DMS153 (cell line): ENCODE measurements at regions not wholly inside any gene's neighbourhood (a gene's known extent, or its start where the extent isn't known, plus 50 kb on each side); places are given as distances from the start of the nearest gene placed in this dataset.

ENCODE experiments used
- DNase-seq: peaks from one replicate; lab custom pipeline; 2025; lab: John Stamatoyannopoulos, UW

DNA sequence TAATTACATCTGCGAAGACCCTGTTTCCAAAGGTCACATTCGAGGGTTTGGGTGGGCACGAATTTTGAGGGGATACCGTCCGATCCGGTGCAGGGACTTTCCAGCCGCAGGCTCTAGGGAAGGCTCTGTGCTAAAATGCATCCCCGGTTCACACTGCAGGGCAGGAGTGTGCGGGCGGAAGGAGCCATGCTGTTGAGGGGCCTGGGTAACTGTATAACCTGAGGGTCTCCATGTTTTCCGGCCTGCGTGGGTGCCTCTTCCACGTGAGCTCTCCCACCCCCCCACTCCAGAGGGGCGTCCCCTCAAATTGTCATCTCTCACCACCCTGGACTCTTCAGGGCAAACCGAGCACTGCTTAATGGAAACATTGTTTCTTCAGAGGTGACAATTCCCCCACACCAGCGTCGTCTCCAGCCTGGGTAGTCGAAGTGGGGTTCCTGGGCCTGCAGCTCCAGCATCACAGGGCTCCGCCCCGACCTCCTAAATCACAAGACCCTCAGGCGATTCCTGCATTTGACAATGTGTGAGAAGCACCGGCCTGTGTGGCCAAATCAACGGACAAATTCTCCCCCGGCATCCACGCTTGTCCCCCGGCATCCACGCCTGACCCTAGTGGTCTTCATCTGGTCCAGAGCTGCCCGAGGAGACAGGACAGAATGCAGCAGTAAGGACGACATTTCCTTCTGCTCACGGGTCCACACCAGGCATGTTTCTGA is 51.2 kb downstream of the FOXL3 start:
- DNase-seq, result no peak

DNA sequence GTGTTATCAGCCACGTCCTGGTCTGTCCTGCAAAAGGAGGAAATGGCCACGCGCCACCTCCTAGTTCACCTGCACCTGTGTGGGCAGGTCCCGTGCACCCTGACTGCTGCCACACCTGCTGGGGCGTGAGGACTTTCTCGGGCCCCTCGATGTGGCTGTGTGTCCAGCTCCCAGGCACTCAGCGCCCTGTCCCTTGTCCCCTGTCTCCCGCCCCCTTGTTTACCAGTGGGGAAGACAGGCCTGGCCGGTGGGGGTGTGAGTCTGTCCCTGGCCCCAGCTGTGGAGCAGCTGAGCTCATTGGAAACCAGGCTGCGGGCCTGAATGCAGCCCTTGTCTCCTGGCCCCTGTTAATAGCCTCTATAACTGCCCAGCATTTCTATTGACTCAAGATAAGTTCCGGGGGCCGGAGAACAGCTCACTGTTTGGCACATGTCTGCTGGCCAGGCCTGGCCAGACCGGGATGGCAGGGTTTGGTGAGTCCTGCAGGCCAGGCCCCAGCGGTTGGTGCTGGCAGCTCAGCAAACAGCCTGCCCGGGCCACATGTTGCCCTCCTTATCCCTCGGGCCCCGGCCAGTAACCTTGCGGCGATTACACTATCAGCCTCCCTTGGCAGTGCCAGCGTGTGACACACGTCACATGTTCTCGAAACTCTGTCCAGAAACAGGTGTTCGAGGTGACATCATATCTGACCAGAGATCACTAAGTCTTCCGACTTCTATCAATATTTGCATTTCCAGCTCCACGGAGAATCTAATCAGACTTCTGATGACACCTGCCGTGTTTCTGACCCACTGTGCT is 52.1 kb downstream of the FOXL3 start:
- no peak for DNase-seq

DNA sequence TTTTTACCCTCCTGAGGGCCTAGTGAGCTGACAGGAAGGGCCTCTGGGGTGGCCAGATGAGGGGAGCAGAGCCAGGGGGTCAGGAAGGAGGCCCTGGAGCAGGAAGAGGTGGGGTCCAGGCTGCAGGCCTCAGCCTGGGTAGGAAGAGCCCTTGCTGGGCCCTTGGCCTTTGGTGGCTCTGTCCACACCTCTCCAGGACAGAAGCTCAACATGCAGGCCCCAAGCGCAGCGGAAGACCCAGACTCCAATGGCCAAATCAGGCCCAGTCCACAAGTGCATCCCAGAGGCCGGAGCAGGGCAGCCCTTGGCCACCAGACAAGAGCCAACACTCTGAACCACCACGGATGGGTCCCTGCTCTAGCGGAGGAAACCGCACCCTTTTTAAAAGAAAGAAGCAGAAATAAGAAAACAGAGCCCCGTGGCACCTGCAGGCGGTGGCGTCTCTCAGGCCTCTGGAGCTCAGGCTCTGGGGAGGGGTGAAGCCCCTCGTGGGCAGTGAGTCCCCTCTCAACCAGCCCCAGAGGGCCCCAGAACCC is 52.8 kb downstream of the FOXL3 start:
- DNase-seq, result no peak

DNA sequence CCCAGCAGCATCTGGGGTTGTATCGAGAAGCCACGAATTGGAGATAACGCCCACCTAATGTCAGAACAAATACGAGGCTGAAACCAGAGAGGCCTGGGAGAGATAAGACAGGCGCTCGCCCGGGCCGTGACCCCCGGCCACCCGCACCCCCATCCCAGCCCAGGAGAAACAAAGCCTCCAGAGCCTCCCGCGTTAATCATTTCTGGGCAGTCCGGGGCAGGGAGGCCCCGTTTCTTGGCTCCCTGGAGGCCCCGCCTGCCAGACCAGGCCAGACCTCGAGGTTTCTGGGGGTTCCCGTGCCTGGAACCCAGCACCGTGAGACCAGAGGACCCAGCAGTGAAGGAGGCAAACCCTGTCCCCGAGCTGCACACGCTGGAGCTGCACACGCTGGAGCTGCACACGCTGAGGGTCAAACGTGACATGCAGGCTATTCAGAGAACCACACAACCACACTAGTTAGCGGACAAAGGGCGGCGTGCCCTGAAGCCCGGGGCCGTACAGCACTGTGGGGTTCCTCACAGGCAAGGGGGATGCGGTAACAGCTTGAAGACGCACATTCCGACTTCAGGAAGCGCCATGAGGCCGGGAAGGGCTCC is 53.4 kb downstream of the FOXL3 start:
- DNase-seq, result no peak

DNA sequence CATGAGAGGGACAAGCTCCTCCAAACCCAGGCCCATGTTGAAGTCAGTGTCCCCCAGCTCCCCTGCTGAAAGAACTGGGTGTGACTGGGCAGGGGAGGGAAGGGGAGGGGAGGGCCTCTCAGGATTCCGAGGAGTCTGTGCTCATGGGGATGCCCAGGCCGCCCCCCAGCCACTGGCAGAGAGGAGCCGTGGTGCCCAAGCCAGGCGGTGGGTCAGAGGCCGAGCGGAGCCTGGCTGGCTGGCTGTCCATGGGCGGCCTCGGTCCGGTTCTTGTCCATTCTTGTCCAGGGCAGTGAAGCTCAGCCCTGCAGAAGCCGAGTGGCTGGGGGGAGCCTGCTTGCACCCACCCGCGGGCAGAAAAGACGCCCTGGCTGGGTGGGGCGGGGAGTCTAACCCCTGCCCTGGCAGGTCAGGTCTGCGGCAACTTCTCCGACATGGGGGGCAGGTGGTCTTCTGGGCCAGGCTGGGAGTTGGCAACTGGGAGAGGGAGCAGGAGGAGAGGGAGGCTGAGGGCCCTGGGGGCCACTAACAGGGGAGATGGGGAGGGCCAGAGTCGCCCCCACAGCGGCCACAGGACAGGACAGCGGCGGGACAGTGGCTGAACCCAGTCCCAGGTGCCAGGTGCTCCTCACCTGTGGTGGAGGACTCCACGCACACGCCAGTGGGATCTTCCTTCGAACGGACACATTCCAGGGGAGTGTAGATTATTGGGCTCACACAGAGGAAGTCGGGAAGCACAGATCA is 54.1 kb downstream of the FOXL3 start:
- DNase-seq, result no peak

DNA sequence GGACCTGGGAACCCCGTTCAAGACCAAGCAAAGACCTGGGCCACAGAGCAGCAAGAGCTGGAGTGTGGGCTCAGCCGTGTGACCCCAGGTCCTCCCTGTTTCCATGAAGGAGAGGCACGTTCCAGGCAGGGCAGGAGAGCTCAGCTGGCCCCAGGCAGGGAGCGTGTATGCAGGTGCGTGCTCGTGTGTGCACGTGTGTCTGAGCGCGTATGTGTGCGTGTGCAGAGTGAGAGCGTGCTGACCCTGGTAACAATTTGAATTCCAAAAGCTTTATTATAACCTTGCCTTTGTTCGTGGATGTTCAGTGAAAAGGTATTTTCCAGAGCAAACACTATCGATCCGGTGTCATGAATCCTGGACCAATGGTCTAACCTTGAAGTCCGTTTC is 54.6 kb downstream of the FOXL3 start:
- no peak for DNase-seq

DNA sequence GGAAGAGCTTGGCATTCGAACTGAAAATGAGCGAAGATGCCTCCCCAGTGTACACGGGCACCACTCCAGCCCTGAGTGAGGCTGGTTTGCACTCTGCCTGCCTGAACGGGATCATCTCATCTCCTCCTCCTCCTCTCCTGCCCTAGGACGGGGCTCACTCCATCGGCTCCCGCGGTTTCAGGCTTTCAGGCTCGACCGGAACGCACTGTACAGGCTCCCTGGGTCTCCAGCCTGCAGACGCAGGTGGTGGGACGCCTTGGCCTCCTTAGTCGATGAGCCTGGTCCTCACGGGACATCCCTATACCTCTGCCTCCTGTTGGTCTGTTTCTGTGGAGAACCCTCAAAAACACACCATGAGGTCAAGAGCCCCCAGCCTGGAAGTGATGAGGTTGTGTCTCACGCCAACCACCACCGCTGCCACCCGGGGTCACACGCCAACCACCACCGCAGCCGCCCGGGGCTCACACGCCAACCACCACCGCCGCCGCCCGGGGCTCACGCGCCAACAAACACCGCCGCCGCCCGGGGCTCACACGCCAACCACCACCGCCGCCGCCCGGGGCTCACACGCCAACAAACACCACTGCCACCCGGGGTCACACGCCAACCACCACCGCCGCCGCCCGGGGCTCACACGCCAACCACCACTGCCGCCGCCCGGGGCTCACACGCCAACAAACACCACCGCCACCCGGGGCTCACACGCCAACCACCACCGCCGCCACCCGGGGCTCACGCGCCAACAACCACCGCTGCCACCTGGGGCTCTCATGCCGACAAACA is 56.3 kb downstream of the FOXL3 start:
- no peak for DNase-seq

DNA sequence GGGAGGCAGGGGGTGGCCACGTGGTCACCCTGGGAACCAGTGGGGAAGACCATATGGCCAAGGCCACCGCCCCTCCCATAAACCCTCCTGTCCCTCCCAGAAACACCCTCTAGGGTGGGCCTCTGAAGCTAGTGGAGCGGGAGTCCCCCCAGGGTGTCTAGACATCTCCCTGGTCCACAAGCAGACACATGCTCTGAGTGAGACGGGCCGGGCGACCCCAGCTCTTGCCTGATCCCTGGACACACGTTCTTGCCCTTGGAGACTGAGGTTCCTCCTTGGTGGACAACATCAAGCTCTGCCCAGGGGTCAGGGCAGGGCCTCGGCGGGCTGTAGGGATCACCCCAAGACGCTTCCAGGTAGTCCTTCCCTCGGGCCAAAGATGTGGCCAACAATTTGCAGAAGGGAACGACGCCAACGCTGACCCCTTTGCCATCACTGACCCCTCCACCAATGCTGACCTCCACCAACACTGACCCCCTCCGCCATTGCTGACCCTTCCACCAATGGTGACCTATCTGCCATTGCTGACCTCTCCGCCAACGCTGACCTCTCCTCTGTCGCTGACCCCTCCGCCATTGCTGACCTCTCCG is 57.1 kb downstream of the FOXL3 start:
- DNase-seq, result no peak

DNA sequence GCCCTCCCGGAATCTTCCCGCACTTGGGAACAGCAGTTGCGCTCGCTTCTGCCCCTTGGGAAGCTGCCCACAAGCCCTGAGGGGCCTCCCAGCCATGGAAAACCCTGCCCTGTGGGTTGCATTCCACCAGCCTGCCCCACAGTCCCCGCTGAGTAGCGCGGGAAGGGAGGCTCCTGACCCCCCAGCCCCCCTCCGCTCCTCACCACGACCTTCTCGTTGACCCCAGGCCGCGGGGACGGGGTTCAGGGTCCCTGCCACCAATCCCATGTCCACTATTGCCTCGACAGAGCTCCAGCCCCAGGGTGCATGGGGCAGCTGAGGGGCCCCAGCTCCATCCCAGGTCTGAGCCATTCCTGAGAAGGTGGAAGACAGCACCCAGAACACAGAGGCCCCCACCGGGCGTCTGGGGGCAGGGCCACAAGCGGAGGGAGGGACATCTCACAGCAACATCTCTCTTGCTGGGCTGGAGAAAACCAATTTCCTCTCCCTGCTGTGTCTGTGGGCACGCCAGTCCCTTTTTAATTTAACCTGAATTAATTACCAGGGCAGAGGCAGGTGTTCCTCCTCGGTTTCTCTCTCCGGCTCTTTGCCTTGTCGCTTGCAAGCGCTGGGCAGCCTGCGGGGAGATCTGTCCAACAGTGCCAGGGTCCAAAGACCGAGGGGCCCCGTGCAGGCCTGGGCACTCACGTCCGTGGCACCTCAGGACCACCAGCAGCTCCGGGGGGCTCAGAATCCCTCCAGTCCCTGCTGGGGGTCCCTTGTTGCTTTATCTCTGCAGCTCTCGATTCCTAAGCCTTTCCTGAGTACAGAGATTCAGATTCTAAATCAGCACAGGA is 57.9 kb downstream of the FOXL3 start:
- DNase-seq, result no peak

DNA sequence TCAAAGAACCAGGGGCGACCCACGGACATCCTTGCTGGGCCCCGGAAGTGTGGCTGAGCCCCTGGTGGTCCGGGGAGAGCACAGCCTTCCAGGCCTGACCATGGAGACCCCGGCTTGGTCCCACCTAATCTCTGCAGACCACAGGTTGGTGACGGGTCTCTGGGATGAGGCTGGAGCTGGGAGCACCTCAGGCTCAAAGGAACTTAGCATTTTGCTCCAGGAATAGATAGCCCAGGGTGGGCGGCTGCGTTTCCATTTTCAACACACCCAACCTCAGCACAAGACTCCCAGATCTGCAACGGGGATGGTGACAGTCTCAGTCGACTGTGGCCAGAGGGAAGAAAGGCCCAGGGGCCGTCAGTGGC is 58.5 kb downstream of the FOXL3 start:
- DNase-seq, result no peak

DNA sequence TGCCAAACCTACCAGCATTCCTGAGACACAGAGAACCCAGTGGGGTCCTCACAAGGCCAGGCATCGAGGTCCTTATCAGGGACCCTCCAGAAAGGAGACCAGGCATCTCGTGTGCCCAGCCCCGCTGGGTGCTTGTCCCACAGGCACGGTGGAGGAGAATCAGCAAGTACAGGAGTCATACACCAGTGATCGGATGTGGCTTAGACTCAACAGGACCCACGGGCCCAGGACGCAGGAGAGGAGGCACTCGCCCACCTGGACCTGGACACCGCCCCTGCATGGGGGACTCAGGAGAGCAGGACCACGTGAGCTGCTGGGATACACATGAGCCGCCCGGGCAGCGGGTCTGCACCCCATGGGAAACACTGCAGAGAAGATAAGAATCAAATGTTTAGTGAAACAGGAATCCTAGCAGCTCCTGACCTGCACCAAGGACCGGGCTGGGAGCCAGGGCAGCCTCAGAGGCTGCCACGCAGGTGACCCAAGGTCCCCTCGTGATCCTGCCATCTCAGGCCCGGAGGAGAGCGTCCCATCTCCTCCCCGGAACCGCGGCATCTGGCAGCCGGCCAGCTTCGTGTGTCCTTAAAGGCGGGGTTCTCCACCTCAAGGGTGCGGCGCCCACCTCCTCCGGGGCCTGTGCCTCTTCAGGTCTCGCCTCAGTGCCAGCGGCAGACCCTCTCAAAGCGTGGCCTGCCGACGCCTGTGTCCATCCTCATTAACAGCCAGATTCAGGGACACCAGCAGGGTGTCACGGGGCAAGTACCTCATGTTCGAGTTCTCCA is 59.2 kb downstream of the FOXL3 start:
- no peak for DNase-seq

DNA sequence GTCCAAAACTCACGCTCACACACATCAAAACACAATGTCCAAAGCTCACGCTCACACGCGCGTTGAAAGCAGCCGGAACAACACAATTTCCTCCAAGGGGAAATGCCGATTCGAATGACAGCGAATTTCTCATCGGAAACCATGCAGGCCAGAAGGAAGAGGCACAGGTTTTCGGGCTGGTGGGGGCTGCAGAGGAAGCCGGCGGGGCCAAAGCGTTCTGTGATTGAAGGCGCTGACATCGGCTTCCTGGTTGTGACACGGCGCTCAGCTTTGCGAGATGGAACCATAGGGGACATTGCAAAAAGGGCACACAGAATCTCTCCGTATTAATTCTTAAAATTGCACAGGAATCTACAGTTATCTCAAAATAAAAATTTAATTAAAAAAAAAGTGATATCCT is 61.3 kb downstream of the FOXL3 start:
- no peak for DNase-seq

DNA sequence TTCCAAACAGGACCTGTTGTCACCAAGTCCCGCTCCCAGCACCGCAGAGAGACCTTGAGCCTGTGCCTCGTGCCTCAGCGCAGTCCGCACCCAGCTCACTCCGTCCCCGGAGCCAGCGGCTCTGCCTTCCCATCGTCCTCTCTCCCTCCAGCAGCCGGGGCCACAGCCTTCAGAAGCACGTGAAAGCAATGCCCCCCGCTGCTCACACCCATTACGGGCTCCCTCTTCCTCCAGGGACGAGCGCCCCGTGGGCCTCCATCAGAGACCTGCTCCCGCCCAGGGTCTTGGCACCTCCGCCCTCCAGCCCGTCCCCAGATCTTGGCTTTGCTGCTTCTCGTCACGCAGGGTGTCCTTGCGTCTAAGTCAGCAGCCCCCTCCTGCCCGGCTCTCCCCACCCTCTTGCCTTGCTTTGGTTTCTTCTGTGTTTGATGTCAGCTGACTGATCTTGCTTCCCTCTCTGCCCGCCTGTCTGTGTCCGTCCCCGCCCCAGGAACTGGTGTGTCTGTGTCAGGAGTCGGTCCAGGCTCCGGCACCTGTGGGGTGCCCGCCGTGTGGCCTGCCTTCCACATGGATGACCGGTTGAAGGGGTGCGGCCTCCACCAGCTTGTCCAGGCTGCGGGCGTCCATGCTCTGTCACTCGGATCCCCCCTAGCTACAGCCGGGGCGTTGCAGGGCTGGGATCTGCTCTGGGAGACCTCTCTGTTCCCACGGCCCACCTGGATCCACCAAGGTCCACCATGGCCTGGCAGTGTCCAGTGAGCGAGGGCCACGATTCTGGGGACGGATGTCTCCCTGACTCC is 61.9 kb downstream of the FOXL3 start:
- DNase-seq, result no peak

DNA sequence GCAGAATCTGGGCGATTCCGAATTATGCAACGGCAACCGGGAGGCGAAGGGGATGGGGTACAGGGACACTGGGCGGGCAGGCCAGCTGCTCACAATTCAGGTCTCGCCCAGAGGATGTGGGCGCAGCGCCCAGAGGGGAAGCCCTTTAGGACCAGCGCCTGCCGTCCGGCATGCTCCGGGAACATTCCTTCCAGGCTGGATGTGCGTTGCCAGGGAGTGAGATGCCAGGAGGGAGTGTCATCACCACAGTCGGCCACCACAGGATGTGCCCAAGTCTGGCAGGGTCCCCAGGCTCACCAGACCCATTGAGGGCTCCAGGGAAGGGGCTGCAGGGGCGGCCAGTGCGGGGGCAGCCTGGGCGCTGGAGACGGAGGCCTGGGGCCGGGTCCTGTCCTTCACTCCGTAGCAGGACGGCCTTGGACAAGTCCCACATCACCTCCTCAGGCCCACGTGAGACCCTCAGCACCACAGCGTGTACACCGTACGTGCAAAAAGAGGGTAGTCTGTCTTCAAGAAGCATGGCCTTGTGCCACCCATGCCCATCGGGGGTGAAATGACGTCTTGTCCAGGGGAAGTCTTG is 63.9 kb downstream of the FOXL3 start:
- DNase-seq, result no peak

DNA sequence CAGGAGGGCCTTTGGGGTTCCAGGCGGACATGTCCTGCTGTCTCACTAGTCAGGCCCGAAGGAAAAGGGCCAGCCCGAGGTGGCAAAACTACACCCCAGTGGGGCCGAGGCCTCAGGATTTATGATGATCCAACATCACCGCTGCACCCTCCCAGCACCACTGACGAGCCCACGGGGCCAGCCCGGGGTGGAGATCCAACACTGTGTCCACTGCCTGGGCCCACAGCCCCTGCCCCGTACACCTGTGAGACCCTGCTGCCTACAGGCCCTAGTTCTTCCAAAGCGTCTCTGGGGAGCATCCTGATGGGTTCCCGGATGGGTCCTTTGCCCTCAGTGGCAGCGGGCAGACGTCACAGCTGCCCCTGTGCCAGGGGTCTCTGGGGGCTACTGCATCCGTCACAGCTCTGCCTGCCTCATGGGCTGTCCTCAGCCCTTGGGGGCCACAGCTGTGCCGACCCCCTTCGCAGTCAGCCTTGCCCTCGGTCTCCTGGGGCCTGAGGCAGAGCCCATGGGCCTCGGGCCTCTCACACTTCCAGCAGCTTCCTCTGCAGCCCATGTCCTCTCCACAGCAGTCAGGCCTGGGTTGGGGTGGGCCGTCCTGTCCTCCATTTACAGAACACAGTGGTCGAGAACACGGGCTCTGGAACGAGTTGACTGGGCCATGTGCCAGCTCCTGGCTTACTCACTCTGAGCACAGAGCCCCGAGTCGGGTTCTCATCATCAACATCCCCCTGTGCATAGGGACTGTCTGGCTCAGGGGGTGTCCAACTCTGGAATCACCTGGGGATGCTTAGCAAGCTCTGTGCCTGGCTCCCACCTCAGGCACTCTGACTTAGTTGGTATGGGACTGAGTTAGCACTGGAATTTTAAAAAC is 64.9 kb downstream of the FOXL3 start:
- DNase-seq, result no peak

DNA sequence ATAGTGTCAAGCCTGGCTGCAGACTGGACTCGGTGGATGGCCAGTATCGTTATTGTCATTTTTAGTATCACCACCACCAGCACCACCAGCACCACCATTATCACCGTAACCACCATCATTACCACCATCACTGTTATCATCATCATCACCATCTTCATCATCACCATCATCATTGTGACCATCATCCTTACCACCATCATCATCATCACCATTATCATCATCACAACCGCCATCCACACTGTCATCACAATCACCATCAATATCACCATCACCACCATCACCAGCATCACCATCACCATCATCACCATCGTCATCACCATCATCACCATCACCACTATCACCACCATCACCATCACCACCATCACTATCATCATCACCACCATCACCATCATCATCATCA is 65.6 kb downstream of the FOXL3 start:
- DNase-seq, result no peak

DNA sequence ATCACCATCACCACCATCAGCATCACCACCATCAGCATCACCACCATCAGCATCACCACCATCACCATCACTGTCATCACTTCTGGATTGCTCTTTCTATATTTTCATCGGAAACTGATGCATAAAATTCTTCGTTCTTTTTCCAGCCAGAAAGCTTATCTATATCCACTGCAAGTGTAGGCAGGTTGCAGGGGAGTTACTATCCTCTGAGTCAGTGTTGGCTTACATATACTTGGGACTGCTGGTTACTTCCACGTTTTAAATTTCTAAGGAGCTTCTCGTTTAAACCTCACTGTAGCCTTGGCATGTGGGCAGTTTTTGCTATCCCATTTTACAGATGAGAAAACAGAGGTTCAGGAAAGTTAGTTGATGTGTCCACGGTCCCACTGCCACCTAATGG is 66.1 kb downstream of the FOXL3 start:
- DNase-seq, result no peak
